ENCODE measurements at regions not wholly inside any gene's neighbourhood (a gene's known extent, or its start where the extent isn't known, plus 50 kb on each side); places are given as distances from the start of the nearest gene placed in this dataset.

- no peak for TF ChIP-seq YY1 (IDR thresholded peaks at IDR 0.05; ENCODE audit: low read depth)
- TF ChIP-seq REST (IDR thresholded peaks at IDR 0.05; ENCODE audit: low read depth): no peak
- TF ChIP-seq TCF12 (IDR thresholded peaks at IDR 0.05; ENCODE audit: low read depth): no peak
- TF ChIP-seq NFIC (IDR thresholded peaks at IDR 0.05): no peak
- no peak for TF ChIP-seq RAD21 (IDR thresholded peaks at IDR 0.05; ENCODE audit: low read depth)
- TF ChIP-seq EGR1 (IDR thresholded peaks at IDR 0.05): no peak
- no peak for TF ChIP-seq FOXM1 (IDR thresholded peaks at IDR 0.05; ENCODE audit: borderline replicate concordance, low read depth)
- no peak for TF ChIP-seq ZBTB7A (IDR thresholded peaks at IDR 0.05; ENCODE audit: low read depth)
- no peak for TF ChIP-seq CREB1 (IDR thresholded peaks at IDR 0.05; ENCODE audit: low read depth)
- TF ChIP-seq TAF1 (IDR thresholded peaks at IDR 0.05; ENCODE audit: low read depth): no peak
- TF ChIP-seq TEAD4 (IDR thresholded peaks at IDR 0.05): no peak
These were observed 898.0 kb upstream of the EYS start for GRCh38 chr6:66605011-66605410.

DNA sequence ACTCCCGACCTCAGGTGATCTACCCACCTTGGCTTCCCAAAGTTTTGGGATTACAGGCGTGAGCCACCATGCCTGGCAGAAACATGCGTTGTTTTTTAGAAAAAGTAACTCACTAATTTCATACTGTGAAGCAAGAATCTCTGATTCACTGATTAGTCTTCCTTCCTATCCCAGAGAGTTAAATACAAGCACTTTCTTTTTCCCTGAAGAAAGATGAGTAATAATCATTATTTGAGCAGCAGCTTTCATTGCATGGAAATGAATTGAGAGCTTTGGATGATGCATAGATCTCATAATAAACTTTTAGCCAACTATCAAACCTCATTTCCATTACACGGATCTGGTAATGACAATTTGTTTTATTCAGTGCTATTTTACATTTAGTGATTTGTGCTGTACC, 892.5 kb upstream of the EYS start:
- TF ChIP-seq CREB1 (IDR thresholded peaks at IDR 0.05; ENCODE audit: low read depth): no peak
- no peak for TF ChIP-seq EP300 (IDR thresholded peaks at IDR 0.05; ENCODE audit: borderline replicate concordance)
- no peak for TF ChIP-seq EGR1 (IDR thresholded peaks at IDR 0.05)
- TF ChIP-seq TCF12 (IDR thresholded peaks at IDR 0.05; ENCODE audit: low read depth): no peak
- TF ChIP-seq YY1 (IDR thresholded peaks at IDR 0.05; ENCODE audit: low read depth): no peak
- no peak for TF ChIP-seq FOXM1 (IDR thresholded peaks at IDR 0.05; ENCODE audit: borderline replicate concordance, low read depth)
- TF ChIP-seq RAD21 (IDR thresholded peaks at IDR 0.05; ENCODE audit: low read depth): no peak
- no peak for TF ChIP-seq NFIC (IDR thresholded peaks at IDR 0.05)
- TF ChIP-seq USF1 (IDR thresholded peaks at IDR 0.05): no peak
- TF ChIP-seq REST (IDR thresholded peaks at IDR 0.05; ENCODE audit: low read depth): no peak
- TF ChIP-seq TAF1 (IDR thresholded peaks at IDR 0.05; ENCODE audit: low read depth): no peak
- TF ChIP-seq, protein P1, sequence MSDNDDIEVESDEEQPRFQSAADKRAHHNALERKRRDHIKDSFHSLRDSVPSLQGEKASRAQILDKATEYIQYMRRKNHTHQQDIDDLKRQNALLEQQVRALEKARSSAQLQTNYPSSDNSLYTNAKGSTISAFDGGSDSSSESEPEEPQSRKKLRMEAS (IDR thresholded peaks at IDR 0.05): no peak
- TF ChIP-seq CEBPB (IDR thresholded peaks at IDR 0.05): no peak
- TF ChIP-seq TEAD4 (IDR thresholded peaks at IDR 0.05): no peak
- no peak for TF ChIP-seq ZBTB7A (IDR thresholded peaks at IDR 0.05; ENCODE audit: low read depth)

GRCh38 chr6:66578362-66578761, 871.3 kb upstream of the EYS start:
- no peak for TF ChIP-seq CREB1 (IDR thresholded peaks at IDR 0.05; ENCODE audit: low read depth)
- TF ChIP-seq USF1 (IDR thresholded peaks at IDR 0.05): no peak

DNA sequence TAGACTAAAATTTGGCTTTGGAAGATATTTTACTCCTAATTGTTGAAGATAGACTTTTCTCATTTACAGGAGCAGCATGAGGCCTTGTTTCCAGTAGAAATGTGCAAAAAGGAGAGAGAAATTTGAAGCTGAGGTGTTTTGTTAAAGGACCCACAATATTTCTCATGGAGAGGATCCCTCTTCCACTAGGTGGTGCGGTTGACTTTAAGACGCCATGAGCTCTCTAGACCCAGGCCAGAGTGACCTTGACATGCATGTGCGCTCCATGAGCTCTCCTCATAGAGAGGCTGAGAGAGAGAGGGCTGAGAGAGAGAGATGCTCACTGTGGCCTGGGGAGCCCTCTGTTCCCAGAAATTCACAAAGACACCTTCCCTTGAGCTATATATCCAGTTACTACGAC, 861.2 kb upstream of the EYS start:
- TF ChIP-seq EP300 (IDR thresholded peaks at IDR 0.05; ENCODE audit: borderline replicate concordance) (no peak), CREB1 (IDR thresholded peaks at IDR 0.05; ENCODE audit: low read depth) (no peak)

- no peak for TF ChIP-seq CREB1 (IDR thresholded peaks at IDR 0.05; ENCODE audit: low read depth)
- TF ChIP-seq EP300 (IDR thresholded peaks at IDR 0.05; ENCODE audit: borderline replicate concordance): no peak
- TF ChIP-seq RAD21 (IDR thresholded peaks at IDR 0.05; ENCODE audit: low read depth): no peak
These were observed 854.5 kb upstream of the EYS start for GRCh38 chr6:66561479-66561878.

DNA sequence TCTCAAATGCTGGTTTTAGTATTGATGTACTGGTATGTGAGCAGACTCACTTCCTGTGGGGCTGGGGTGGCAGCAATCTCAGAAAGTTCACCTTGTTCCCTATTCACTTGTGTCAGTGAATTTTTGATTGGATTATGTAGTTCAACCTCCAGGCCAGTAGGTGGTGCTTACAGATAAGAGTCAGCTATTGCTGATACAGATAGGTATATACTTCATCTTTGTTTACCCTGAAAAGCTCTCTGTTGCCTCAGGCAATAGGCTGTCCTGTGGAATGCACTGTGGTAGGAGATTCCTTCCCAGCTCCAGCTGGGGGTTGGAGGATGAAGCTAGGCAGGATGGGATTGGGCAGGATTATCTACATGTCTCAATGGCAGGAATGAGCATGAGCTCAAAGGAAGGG, 851.2 kb upstream of the EYS start:
- no peak for TF ChIP-seq YY1 (IDR thresholded peaks at IDR 0.05; ENCODE audit: low read depth)
- no peak for TF ChIP-seq TCF12 (IDR thresholded peaks at IDR 0.05; ENCODE audit: low read depth)
- no peak for TF ChIP-seq REST (IDR thresholded peaks at IDR 0.05; ENCODE audit: low read depth)
- 0 out of 2 replicates have a peak, but pooled peaks have one; percentile 23 for TF ChIP-seq RAD21 (IDR thresholded peaks at IDR 0.05; ENCODE audit: low read depth)
